ENCODE measurements at regions not wholly inside any gene's neighbourhood (a gene's known extent, or its start where the extent isn't known, plus 50 kb on each side); places are given as distances from the start of the nearest gene placed in this dataset.

GRCh38 chr11:44368886-44369285 is 58.9 kb upstream of the ALX4 start:
- TF ChIP-seq CTCF (IDR thresholded peaks at IDR 0.05) (no peak), POLR2AphosphoS5 (IDR thresholded peaks at IDR 0.05) (no peak)
